Right lung (tissue), 2 donors: ENCODE measurements at regions not wholly inside any gene's neighbourhood (a gene's known extent, or its start where the extent isn't known, plus 50 kb on each side); places are given as distances from the start of the nearest gene placed in this dataset.
A peak's percentile ranks its signal among the peaks of the same experiment; 100 is the strongest.
"Not testable (repeated sequence)": the region's sequence is repeated elsewhere in the genome, so short reads cannot be mapped to it uniquely, and the experiment has no call there.

ENCODE experiments used
- DNase-seq, 2 donors: peaks; one replicate each; pipeline ENCODE4 v3.0.0-alpha.2; 2013

DNA sequence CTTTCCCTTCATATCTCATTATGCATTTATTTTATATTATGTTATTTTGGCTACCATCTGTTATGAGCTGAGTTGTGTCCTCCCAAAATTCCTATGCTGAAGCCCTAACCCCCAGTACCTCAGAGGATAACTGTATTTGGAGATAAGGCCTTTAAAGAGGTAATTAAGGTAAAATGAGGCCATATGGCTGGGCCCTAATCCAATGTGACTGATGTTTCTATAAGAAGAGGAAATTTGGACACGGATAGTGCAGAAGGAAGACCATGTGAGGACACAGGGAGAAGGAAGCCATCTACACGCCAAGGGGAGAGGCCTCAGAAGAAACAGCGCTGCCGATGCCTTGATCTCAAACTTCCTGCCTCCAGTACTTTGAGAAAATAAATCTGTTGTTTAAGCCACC lies 557.7 kb upstream of the CDH5 start:
- no peak for DNase-seq

- no peak for DNase-seq
These were observed 558.6 kb upstream of the CDH5 start for GRCh38 chr16:65807858-65808257.

DNA sequence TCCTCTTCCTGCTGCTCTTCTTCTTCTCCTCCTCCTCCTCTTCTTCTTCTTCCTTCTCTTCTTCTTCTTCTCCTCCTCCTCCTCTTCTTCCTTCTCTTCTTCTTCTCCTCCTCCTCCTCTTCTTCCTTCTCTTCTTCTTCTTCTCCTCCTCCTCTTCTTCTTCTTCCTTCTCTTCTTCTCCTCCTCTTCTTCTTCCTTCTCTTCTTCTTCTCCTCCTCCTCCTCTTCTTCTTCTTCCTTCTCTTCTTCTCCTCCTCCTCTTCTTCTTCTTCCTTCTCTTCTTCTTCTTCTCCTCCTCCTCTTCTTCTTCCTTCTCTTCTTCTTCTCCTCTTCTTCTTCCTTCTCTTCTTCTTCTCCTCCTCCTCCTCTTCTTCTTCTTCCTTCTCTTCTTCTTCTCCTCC lies 560.8 kb upstream of the CDH5 start:
- not testable (repeated sequence) for DNase-seq

GRCh38 chr16:65796481-65796880 lies 570.0 kb upstream of the CDH5 start:
- no peak for DNase-seq

GRCh38 chr16:65794973-65795372 lies 571.5 kb upstream of the CDH5 start:
- no peak for DNase-seq

GRCh38 chr16:65793781-65794180 lies 572.7 kb upstream of the CDH5 start:
- no peak for DNase-seq

- DNase-seq: no peak
These were observed 575.7 kb upstream of the CDH5 start for GRCh38 chr16:65790768-65791167.

GRCh38 chr16:65789161-65789945 lies 577.1 kb upstream of the CDH5 start:
- no peak for DNase-seq

GRCh38 chr16:65788434-65789140 lies 577.9 kb upstream of the CDH5 start:
- DNase-seq: no peak

DNA sequence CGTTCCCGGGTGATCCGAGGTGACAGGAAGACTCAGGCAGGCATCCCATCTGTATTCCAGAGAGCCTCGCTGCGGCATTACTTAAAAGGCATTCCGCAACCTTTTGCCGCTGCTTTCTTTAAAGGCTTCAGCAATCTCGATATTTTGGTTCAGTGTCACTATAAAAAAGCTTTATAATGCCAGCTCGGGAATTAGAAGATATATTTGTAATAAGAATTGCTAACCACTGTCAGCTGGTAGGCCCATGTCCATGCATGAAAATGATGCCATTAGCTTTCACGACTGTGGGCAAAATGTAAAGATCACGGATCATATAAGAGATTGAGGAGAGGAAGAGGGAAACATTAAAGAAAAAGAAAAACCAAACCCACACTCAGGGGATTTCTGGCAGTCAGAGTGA lies 578.6 kb upstream of the CDH5 start:
- DNase-seq: no peak

- DNase-seq: peak in 1 of 2 donors; percentile 26
These were observed 579.6 kb upstream of the CDH5 start for GRCh38 chr16:65786916-65787315.

DNA sequence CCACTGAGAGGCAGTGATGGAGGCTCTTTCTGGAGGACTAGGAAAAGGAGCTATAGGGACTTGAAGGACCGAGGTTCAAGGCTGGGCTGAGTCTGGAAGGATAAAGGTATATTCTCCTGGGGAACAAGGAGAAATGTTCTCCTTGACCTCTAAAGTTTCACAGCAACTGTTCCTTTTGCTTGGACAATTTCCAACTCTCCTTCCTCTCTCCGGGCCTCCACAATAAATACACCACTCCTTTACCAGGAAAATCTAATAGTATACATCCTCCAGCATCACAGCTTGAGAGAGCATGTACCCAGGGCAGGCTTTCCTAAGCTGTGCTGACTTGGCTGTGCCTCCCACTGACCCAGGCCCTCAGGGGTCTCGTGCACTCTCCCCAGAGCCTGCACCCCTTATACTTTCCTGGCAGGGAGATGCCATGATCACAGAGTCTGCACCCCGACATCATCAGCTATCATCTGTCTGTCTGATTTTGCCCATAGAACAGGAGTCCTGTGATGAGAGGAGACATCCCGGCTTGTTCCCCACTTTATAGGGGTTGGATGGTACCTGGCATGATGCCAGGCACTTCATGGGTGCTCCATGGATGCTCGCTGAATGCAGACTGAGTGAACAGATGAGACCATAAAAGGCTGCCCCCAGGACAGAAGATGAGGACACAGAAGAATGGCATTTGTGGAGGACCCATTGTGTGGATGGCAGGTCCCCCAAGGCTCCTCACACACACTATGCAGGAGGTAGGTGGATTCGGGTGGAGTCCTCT lies 582.6 kb upstream of the CDH5 start:
- DNase-seq: no peak

GRCh38 chr16:65782611-65783600 lies 583.6 kb upstream of the CDH5 start:
- no peak for DNase-seq

DNA sequence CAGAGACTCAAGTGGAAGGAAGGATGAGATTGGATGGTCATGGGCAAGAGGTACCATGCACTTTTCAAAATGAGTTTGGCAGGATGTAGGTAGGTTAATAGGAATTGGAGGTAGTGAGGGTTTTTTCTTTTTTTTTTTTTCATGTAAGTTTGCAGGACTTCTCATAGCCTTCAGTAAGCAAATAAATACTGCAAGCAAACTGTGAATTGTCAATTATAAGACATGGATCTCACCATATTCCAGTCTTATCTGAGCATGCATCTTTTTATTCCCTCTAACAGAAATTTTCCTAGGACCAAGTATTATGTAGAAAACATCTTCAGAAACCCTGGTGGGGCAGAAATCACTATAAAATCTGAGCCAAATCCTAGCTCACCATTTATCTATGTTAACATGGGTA lies 584.6 kb upstream of the CDH5 start:
- DNase-seq: no peak

DNA sequence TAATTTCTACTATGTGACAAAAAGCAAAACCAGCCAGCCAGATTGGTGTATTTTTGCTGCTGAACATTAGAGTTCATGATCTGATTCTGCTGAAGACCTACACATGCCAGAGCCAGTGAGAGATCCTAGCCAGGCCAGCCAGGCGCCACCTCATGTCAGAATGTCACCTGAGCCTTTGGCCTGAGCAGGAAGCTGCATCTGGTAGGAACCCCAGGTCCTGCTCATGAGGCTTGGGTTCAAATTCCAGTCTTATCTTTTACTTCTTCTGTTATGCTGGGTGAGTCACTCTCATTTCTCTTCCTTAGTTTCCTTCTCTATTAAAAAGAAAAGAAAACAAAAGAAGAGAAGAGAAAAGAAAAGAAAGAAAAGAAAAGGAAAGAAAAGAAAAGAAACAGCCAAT lies 585.1 kb upstream of the CDH5 start:
- DNase-seq: no peak

DNA sequence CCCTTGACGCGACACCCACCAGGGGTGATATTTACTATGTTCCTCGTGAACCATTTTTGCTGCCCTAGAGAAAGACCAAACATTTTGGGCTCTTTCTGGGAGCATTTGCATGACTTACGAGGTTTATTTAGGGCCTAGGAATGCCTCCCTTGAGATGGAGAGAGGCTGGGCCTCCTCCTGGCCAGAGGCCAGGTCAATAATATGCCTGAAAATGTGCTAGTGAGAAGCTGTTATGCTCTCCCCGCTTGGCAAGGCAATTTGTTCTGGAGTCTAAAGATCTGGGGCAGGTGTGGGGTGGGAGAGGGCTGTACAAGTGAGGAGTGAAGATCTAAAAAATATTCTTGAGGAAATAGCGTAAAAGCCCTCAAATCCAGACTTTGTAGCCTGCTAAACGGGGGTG lies 587.3 kb upstream of the CDH5 start:
- no peak for DNase-seq

GRCh38 chr16:65776639-65777183 lies 589.8 kb upstream of the CDH5 start:
- no peak for DNase-seq

DNA sequence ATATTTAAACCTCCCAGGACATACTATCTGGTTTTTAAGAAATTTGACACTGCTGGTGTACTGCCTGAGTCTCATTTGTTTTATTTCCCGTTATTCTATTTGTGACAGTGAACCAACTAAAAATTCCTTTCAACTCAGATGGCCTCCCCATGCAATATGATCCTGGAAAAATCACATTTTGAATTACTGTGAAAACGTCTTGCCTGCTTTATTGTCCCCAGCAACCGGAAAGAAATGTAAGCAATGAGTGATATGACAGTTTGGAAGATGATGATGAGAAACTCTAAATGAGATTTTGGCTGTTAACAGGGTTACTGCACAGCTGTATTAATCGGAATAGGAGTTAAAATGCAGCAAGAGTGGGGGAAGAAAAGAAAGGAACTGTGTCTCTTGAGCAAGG lies 590.7 kb upstream of the CDH5 start:
- no peak for DNase-seq

DNA sequence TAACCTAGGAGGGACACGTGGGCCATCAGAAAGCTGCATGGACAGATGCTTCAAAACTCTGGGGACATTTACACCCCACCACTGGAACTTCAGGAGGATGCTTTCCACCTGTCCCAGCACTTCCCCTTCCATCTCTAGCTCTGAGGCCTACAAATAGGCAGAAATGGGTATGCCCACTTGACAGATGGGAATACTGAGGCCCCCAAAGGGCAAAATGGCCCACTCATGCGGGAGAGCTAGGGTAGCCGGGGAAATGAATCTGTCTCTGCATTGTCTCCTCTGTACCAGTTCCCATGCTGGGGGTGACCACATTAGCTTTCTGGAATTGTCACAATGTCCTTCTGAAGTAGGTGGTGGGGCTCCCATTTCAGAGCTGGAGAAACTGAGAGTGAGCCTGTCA lies 592.1 kb upstream of the CDH5 start:
- no peak for DNase-seq

GRCh38 chr16:65773301-65773874 lies 593.1 kb upstream of the CDH5 start:
- no peak for DNase-seq
